Keratinocyte (primary cell): ENCODE measurements at regions not wholly inside any gene's neighbourhood (a gene's known extent, or its start where the extent isn't known, plus 50 kb on each side); places are given as distances from the start of the nearest gene placed in this dataset.

Experiments
- EZH2 ChIP-seq: IDR thresholded peaks from one replicate; pipeline ENCODE4 v1.6.1; 2012; ENCODE audit warnings: inconsistent platforms, mild to moderate bottlenecking, low read length, moderate library complexity
- TF ChIP-seq, protein P1 (sequence below), 3 experiments: IDR thresholded peaks in 1 of 3; conservative IDR thresholded peaks in 1 of 3; optimal IDR thresholded peaks in 1 of 3; 2 replicates in 2 of 3; 3 replicates in 1 of 3; pipeline versions ENCODE3 to v1.5.1; 2011; ENCODE audit warnings: low read length in 3 of 3, mild to moderate bottlenecking in 3 of 3, moderate library complexity in 2 of 3, control low read depth in 1 of 3, inconsistent platforms in 1 of 3; ENCODE audit not compliant: insufficient read depth in 2 of 3; ENCODE audit errors: extremely low read depth in 1 of 3

- TF ChIP-seq, protein P1, sequence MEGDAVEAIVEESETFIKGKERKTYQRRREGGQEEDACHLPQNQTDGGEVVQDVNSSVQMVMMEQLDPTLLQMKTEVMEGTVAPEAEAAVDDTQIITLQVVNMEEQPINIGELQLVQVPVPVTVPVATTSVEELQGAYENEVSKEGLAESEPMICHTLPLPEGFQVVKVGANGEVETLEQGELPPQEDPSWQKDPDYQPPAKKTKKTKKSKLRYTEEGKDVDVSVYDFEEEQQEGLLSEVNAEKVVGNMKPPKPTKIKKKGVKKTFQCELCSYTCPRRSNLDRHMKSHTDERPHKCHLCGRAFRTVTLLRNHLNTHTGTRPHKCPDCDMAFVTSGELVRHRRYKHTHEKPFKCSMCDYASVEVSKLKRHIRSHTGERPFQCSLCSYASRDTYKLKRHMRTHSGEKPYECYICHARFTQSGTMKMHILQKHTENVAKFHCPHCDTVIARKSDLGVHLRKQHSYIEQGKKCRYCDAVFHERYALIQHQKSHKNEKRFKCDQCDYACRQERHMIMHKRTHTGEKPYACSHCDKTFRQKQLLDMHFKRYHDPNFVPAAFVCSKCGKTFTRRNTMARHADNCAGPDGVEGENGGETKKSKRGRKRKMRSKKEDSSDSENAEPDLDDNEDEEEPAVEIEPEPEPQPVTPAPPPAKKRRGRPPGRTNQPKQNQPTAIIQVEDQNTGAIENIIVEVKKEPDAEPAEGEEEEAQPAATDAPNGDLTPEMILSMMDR (optimal IDR thresholded peaks at IDR 0.05 in 1 of 3, IDR thresholded peaks at IDR 0.05 in 1 of 3, conservative IDR thresholded peaks at IDR 0.05 in 1 of 3; ENCODE audit: extremely low read depth in 1 of 3, insufficient read depth in 2 of 3, low read length in 3 of 3): no peak
- TF ChIP-seq EZH2: no peak
Observed at GRCh38 chr6:130518588-130518987, 152.8 kb downstream of the TMEM200A start.
